ENCODE measurements at regions not wholly inside any gene's neighbourhood (a gene's known extent, or its start where the extent isn't known, plus 50 kb on each side); places are given as distances from the start of the nearest gene placed in this dataset.

DNA sequence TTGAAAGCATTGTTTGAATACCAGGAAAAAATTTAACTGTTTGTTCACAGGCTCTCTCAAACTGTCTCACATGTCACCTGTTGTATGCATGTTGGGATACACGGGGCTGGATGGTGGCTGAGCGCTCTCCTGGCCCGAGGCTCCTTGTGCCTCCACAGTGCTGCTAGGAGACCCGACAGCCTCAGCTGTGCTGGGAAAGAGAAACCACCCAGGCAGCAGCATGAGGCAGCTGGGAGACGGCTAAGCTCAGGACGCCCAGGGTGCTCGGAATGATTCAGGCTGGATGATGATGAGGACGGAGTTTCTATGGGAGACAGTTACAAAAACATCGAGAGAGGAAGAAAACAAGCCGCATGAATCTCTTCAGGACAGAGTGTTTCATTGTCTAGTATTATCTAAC, 278.0 kb upstream of the CDH4 start:
- TF ChIP-seq, protein P1, sequence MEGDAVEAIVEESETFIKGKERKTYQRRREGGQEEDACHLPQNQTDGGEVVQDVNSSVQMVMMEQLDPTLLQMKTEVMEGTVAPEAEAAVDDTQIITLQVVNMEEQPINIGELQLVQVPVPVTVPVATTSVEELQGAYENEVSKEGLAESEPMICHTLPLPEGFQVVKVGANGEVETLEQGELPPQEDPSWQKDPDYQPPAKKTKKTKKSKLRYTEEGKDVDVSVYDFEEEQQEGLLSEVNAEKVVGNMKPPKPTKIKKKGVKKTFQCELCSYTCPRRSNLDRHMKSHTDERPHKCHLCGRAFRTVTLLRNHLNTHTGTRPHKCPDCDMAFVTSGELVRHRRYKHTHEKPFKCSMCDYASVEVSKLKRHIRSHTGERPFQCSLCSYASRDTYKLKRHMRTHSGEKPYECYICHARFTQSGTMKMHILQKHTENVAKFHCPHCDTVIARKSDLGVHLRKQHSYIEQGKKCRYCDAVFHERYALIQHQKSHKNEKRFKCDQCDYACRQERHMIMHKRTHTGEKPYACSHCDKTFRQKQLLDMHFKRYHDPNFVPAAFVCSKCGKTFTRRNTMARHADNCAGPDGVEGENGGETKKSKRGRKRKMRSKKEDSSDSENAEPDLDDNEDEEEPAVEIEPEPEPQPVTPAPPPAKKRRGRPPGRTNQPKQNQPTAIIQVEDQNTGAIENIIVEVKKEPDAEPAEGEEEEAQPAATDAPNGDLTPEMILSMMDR (IDR thresholded peaks at IDR 0.05) = no peak
- TF ChIP-seq POLR2A (IDR thresholded peaks at IDR 0.05) = no peak
- TF ChIP-seq POLR2AphosphoS5 (IDR thresholded peaks at IDR 0.05) = no peak

All from stomach (tissue), 4 donors.